ENCODE measurements at regions not wholly inside any gene's neighbourhood (a gene's known extent, or its start where the extent isn't known, plus 50 kb on each side); places are given as distances from the start of the nearest gene placed in this dataset.

DNA sequence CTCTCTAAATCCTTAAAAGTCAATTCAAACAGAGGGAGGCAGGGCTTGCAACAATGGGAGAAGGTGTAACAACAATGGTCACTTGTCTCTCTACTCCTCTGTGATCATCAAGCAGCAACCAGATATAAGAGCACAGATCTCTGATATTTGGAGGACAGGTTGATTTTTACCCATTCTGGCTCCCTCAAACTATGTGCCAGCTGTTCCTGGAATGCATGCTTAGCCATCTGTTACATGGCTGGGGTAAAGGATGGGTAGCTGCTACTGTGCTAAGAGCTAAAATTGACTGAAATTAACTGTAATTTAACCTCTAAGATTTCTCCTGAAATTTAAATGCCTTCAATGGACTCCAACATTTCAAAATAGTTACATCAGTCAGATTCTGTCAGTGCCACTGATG, 1459.9 kb downstream of the PCDH7 start:
- ChIA-PET CTCF (interaction anchor here (0.7 kb wide), 1 partner anchor 8 kb away, joined by 3 read pairs; no protein-coding TSS in a partner anchor), POLR2A (no interaction called here)
- DNase-seq (ENCODE audit: unreplicated experiment) = no peak
- Mint-ChIP-seq H3K9me3 (ENCODE audit: unreplicated experiment) (peaks cover 22% of the 10 kb centered on the region), H3K36me3 (ENCODE audit: insufficient read depth, unreplicated experiment) (no peaks in the 10 kb centered on the region), H3K4me1 (ENCODE audit: insufficient read depth, unreplicated experiment) (no peaks in the 10 kb centered on the region), H3K27me3 (ENCODE audit: insufficient read depth, unreplicated experiment) (no peaks in the 10 kb centered on the region), H3K27ac (ENCODE audit: low read depth, unreplicated experiment) (no peak overlapping the region), H3K4me3 (ENCODE audit: unreplicated experiment) (no peak overlapping the region)
- TF ChIP-seq, protein P1, sequence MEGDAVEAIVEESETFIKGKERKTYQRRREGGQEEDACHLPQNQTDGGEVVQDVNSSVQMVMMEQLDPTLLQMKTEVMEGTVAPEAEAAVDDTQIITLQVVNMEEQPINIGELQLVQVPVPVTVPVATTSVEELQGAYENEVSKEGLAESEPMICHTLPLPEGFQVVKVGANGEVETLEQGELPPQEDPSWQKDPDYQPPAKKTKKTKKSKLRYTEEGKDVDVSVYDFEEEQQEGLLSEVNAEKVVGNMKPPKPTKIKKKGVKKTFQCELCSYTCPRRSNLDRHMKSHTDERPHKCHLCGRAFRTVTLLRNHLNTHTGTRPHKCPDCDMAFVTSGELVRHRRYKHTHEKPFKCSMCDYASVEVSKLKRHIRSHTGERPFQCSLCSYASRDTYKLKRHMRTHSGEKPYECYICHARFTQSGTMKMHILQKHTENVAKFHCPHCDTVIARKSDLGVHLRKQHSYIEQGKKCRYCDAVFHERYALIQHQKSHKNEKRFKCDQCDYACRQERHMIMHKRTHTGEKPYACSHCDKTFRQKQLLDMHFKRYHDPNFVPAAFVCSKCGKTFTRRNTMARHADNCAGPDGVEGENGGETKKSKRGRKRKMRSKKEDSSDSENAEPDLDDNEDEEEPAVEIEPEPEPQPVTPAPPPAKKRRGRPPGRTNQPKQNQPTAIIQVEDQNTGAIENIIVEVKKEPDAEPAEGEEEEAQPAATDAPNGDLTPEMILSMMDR (IDR thresholded peaks at IDR 0.05; ENCODE audit: unreplicated experiment) = no peak
- intact Hi-C loops (cut with micrococcal nuclease) = no loop called here
- BruUV-seq (replicated peaks) = no TSS peak

DNA sequence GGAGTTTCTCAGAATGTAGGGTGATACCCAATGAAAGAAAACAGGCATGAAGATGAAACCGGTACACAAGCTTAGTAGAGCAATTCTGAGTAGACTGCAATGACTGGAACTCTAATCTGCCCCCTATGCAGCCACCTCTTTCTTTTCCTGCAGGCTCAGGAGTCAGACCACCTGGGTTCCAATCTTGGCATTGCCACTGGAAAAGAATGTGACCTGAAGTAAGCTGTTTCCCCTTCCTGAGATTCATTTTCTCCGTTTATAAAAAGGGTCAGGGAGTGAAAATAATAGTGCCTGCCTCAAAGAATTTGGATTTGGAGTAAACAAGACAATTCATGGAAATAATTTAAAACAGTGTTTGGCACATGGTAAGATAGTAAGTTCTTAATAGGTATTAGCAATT, 1464.0 kb downstream of the PCDH7 start:
- TF ChIP-seq, protein P1 (IDR thresholded peaks at IDR 0.05; ENCODE audit: unreplicated experiment) = no peak
- H3K4me3 Mint-ChIP-seq (ENCODE audit: unreplicated experiment) = no peak overlapping the region
- peaks cover 16% of the 10 kb centered on the region for H3K9me3 Mint-ChIP-seq (ENCODE audit: unreplicated experiment)
- DNase-seq (ENCODE audit: unreplicated experiment) = no peak
- no peaks in the 10 kb centered on the region for H3K4me1 Mint-ChIP-seq (ENCODE audit: insufficient read depth, unreplicated experiment)
- intact Hi-C loops (cut with micrococcal nuclease) = no loop called here
- no peaks in the 10 kb centered on the region for H3K36me3 Mint-ChIP-seq (ENCODE audit: insufficient read depth, unreplicated experiment)
- CTCF ChIA-PET = no interaction called here
- H3K27ac Mint-ChIP-seq (ENCODE audit: low read depth, unreplicated experiment) = no peak overlapping the region
- POLR2A ChIA-PET = no interaction called here
- H3K27me3 Mint-ChIP-seq (ENCODE audit: insufficient read depth, unreplicated experiment) = no peaks in the 10 kb centered on the region
- no TSS peak for BruUV-seq (replicated peaks)

DNA sequence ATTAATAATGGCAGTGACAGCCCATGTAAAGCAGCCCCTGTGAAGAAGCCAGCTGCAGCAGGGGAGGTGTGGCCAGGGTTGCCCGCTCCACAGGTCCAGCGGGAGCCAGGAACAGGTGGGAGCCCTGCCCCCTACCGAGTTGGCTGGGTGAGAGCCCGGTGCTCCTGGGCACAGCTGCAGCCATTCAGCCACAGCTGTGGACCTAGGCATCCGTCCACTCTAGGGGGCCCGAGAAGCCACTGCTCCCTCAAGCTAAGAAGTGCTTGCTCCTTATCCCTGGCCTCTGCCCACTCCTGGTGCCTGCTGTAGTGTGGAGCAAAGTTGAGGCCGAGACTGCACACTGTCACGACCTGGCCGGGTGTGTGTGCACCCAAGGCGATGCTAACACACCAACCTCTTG, 1469.0 kb downstream of the PCDH7 start:
- TF ChIP-seq, protein P1 (IDR thresholded peaks at IDR 0.05; ENCODE audit: unreplicated experiment) = no peak
- ChIA-PET CTCF (no interaction called here), POLR2A (no interaction called here)
- no peaks in the 10 kb centered on the region for H3K36me3 Mint-ChIP-seq (ENCODE audit: insufficient read depth, unreplicated experiment)
- no peaks in the 10 kb centered on the region for H3K4me1 Mint-ChIP-seq (ENCODE audit: insufficient read depth, unreplicated experiment)
- no peak overlapping the region for H3K27ac Mint-ChIP-seq (ENCODE audit: low read depth, unreplicated experiment)
- no peaks in the 10 kb centered on the region for H3K9me3 Mint-ChIP-seq (ENCODE audit: unreplicated experiment)
- no peak overlapping the region for H3K4me3 Mint-ChIP-seq (ENCODE audit: unreplicated experiment)
- DNase-seq (ENCODE audit: unreplicated experiment) = no peak
- intact Hi-C loops (cut with micrococcal nuclease) = no loop called here
- no TSS peak for BruUV-seq (replicated peaks)
- H3K27me3 Mint-ChIP-seq (ENCODE audit: insufficient read depth, unreplicated experiment) = no peaks in the 10 kb centered on the region

DNA sequence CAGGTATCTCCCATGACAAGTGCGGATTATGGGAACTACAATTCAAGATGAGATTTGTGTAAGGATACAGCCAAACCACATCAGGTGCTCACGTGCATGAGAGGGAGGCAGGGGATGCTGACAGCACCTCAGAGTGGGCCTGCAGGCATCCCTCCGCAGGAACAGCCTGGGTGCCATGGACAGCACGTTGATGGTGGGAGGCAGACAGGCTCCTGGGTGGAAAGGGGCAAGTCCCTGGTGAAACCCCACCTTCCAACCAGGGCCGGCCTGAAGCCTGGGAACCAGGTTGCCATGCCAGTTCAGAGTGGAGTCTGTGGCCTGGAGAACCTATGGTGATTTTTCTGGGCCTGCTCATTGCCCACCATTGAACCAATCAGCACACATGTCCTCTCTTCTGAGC, 1469.6 kb downstream of the PCDH7 start:
- no peak overlapping the region for H3K27ac Mint-ChIP-seq (ENCODE audit: low read depth, unreplicated experiment)
- H3K4me3 Mint-ChIP-seq (ENCODE audit: unreplicated experiment) = no peak overlapping the region
- H3K27me3 Mint-ChIP-seq (ENCODE audit: insufficient read depth, unreplicated experiment) = no peaks in the 10 kb centered on the region
- TF ChIP-seq, protein P1 (IDR thresholded peaks at IDR 0.05; ENCODE audit: unreplicated experiment) = no peak
- POLR2A ChIA-PET = no interaction called here
- CTCF ChIA-PET = no interaction called here
- intact Hi-C loops (cut with micrococcal nuclease) = no loop called here
- no peaks in the 10 kb centered on the region for H3K9me3 Mint-ChIP-seq (ENCODE audit: unreplicated experiment)
- no peak for DNase-seq (ENCODE audit: unreplicated experiment)
- no peaks in the 10 kb centered on the region for H3K4me1 Mint-ChIP-seq (ENCODE audit: insufficient read depth, unreplicated experiment)
- BruUV-seq (replicated peaks) = no TSS peak
- no peaks in the 10 kb centered on the region for H3K36me3 Mint-ChIP-seq (ENCODE audit: insufficient read depth, unreplicated experiment)

Data from MCF 10A (cell line).